ENCODE measurements at regions not wholly inside any gene's neighbourhood (a gene's known extent, or its start where the extent isn't known, plus 50 kb on each side); places are given as distances from the start of the nearest gene placed in this dataset.
"Not testable (repeated sequence)": the region's sequence is repeated elsewhere in the genome, so short reads cannot be mapped to it uniquely, and the experiment has no call there.

DNA sequence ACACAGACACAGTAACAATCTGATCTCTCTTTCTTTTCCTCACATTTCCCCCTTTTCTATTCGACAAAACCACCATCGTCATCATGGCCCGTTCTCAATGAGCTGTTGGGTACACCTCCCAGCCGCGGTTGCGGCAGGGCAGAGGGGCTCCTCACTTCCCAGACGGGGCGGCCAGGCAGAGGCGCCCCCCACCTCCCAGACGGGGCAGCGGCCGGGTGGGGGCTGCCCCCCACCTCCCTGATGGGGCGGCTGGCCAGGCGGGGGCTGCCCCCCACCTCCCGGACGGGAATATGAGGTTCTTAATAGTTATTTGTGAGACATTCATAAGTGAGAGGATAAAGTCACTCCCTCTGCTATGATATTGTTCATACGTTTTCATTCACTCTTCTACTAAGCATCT, 229.7 kb downstream of the CD109 start:
- not testable (repeated sequence) for TF ChIP-seq POLR2A (IDR thresholded peaks at IDR 0.05)
- TF ChIP-seq, protein P1, sequence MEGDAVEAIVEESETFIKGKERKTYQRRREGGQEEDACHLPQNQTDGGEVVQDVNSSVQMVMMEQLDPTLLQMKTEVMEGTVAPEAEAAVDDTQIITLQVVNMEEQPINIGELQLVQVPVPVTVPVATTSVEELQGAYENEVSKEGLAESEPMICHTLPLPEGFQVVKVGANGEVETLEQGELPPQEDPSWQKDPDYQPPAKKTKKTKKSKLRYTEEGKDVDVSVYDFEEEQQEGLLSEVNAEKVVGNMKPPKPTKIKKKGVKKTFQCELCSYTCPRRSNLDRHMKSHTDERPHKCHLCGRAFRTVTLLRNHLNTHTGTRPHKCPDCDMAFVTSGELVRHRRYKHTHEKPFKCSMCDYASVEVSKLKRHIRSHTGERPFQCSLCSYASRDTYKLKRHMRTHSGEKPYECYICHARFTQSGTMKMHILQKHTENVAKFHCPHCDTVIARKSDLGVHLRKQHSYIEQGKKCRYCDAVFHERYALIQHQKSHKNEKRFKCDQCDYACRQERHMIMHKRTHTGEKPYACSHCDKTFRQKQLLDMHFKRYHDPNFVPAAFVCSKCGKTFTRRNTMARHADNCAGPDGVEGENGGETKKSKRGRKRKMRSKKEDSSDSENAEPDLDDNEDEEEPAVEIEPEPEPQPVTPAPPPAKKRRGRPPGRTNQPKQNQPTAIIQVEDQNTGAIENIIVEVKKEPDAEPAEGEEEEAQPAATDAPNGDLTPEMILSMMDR (IDR thresholded peaks at IDR 0.05): not testable (repeated sequence)

All from transverse colon (tissue), 3 donors.